HS-5 (cell line): ENCODE measurements at regions not wholly inside any gene's neighbourhood (a gene's known extent, or its start where the extent isn't known, plus 50 kb on each side); places are given as distances from the start of the nearest gene placed in this dataset.
"Not testable (repeated sequence)": the region's sequence is repeated elsewhere in the genome, so short reads cannot be mapped to it uniquely, and the experiment has no call there.

Experiments
- DNase-seq: peaks from one replicate; pipeline ENCODE4 v3.0.0-alpha.2; 2012; ENCODE audit warnings: low read depth

DNA sequence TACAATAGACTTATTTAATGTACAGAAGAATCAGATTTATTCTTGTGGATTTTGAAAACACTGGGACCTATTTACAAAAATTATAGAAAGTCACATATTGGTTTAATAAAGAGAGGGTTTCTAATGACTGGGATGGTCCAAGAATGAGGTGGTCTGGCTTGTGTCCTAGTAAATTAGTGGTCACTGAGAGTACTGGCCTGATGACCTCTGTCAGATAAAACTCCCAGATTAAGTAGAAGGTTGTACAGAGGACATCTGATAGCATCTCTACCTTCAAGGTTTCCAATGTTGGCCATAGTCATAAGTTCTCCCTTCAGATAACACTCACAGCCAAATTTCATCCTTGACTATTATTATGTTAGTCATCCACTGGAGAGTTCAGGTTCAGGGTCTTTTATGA, 692.9 kb downstream of the MTRR start:
- DNase-seq: no peak

DNA sequence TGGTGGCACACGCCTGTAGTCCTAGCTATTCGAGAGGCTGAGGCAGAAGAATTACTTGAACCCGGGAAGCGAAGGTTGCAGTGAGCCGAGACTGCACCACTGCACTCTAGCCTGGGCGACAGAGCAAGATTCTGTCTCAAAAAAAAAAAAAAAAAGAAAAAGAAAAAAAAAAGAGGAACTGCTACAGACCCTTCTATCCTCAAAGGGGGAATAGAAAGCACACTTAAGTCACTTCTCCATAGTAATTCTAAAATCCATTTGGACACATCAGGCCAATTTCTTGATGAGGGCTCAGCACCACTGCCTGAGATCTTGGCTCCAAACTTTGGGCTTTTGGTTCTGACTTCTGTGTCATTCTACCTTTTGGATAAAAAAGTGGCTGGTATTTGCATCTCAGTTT, 694.6 kb downstream of the MTRR start:
- DNase-seq: not testable (repeated sequence)

DNA sequence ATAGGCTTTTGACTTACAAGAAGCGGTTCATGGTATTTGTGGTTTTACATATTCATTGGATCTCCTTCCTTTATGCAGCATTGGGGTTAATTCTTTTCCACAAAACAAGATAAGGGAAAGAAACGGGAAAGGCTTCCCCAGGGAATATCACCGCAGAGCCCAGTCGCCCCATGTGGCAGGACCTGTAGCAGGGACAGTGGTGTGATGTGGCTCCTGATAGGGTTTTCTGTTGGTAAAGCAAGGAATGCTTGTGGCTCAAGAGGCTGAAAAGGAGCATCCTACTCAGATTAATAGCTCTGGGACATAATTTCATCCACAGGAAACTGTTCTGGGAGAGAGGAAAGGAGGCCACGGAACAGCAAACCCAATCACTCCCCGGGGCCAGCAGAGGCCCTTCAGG, 699.9 kb downstream of the MTRR start:
- DNase-seq: no peak

GRCh38 chr5:8570528-8570927, 701.6 kb downstream of the MTRR start:
- no peak for DNase-seq

GRCh38 chr5:8576178-8576577, 707.2 kb downstream of the MTRR start:
- DNase-seq: no peak

- no peak for DNase-seq
These were observed 708.8 kb downstream of the MTRR start for GRCh38 chr5:8577792-8578191.

- DNase-seq: no peak
These were observed 711.4 kb downstream of the MTRR start for GRCh38 chr5:8580298-8580697.

- DNase-seq: no peak
These were observed 712.1 kb downstream of the MTRR start for GRCh38 chr5:8581047-8581446.

DNA sequence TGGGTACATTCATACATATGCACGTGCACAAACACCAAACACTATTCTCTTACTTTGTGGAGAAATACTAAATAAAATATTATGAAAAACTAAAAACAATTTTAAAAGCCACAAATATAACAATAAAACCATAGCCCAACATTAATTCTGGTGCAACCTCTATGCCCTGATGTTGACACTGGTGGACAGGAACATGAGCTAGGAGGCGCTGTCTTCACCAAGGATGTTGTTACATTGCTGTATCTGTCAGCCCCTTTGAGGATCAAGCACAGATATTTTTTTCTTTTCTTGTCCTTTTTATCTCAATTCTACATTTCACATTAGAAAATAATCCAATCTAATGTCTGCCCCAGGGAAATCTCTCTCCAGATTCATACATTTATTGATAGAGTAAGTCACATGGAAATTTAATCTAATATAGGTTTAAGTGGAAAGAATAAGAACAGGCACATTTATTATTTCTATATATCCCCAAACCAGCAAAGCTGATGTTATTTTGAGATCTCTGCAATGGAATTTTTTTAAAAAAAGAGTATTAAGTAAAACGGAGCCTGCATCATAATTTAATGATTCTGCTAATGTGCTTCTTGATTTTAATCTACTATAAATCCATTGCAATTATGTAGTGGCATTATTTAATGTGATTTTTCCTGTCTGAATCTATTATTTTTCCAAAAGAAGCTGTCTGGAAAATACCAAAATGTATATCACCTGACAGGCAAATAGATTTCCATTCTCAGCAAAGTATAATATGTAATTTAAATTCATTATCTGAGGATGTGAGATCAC, 716.5 kb downstream of the MTRR start:
- no peak for DNase-seq

GRCh38 chr5:8590959-8591358, 722.0 kb downstream of the MTRR start:
- no peak for DNase-seq

DNA sequence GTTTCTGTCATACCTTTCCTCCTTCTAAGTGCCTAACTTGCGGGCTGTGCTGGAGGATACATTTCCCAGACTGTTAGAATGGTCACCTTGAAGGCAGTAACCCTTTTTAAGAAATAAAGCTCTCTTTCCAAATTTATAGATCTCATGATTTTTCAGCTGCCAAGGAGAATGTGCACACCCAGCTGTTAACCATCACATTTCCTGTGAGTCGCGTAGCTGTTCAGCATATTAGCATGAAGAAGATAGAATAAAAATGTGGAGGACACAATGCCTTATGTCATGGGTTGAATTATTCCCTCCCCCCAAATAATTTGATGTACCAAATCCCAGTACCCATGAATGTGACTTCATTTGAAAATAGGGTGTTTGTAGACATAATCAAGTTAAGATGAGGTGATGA, 729.4 kb downstream of the MTRR start:
- peak; percentile 15 for DNase-seq

DNA sequence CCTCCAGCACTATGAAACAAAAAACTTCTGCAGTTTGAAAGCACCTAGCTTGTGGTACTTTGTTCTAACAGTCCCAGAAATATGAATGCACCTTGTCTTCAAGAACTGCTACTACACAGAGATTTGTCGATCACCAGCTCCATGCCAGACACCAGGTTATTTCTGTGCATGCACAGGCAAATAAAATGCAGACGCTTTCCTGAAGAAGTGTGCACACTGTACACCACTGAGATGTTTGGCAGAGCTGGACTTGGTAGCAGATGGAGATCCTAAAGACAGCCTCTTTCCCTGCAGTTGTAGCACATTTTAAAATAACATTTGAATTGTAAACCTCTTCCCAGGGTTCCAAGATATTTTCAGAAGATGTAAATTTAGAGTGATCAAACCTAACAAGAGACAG, 730.0 kb downstream of the MTRR start:
- no peak for DNase-seq

DNA sequence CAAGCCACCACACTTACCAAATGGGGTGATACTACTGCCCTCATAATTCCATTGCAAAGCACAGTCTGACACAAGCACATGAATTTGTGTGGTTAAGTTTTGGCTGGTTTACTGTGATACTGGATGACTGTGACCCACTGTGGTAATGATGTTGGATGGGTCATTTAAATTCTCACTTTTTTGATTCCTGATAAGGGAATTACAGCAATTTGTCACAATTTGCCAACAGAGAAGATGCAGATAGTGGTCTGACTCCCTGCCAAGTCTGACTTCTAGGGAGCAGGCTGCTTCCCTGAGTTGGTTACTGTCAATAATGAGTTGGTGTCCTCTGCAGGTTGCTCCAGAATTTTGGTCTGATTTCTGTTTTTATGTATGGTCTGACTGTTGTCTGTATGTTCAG, 731.9 kb downstream of the MTRR start:
- peak; percentile 5 for DNase-seq

DNA sequence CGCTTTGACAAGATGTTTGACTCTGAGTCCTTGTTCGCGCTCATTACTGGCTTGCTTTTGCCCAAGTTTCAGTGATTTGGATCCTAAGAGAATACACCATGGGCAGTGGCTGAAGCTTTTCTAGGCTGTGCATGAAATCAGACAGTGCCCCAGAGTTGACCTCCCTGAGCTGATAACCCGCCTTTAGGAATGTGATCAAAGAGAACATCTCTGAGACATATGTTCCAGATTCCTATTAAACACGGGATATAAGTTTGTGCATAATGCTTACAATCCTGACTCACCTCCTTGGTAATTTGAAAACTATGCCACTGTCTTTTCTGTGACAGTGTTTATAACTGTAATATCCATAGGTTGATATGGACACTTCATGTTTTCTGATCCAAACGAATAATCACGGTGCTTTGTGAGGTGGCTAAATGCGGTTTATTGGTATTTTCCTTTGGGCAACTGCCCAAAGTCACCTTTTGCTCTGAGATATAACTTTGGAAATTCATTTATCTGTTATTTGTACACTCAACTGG, 732.9 kb downstream of the MTRR start:
- DNase-seq: peak; percentile 69

DNA sequence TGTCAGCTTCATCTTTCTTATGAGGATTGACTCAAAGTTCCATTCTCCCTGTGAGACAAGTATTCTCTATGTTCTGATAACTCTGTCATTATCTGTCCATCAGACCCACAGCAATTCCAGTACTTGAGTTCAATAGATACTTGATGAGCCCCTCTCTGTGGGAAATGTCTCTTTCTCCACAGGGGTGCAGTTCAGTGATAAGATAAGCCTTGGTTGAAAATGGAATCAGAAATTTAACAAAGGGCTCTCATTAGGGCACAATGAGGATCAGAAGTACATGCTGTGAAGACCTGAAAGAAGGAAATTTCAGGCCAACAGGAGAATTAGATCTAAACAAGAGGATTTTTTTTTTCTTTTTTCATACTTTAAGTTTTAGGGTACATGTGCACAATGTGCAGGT, 737.3 kb downstream of the MTRR start:
- no peak for DNase-seq

- no peak for DNase-seq
These were observed 742.1 kb downstream of the MTRR start for GRCh38 chr5:8611067-8611466.

GRCh38 chr5:8613078-8613685, 744.2 kb downstream of the MTRR start:
- DNase-seq: no peak

- DNase-seq: no peak
These were observed 746.4 kb downstream of the MTRR start for GRCh38 chr5:8615142-8615858.

DNA sequence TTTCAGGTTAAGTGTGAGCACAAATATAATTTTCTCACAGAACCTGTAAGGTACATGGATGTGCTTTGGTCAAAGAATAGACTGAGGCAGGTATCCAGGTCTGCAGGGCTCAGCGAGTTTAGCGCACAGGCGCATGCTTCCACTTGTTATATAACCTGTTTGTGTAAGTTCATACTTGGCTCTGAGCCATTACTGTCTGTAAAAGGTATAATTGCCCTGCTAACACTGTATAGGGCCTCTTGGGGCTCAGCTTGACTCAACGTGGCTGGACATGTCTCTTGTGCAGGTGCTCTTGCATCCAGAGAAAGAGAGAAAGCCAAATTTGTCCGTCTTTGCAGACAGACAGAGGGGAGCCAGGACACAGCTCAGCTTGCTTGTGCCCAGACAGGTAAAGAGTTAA, 759.6 kb downstream of the MTRR start:
- DNase-seq: no peak

GRCh38 chr5:8633259-8633658, 764.3 kb downstream of the MTRR start:
- no peak for DNase-seq

DNA sequence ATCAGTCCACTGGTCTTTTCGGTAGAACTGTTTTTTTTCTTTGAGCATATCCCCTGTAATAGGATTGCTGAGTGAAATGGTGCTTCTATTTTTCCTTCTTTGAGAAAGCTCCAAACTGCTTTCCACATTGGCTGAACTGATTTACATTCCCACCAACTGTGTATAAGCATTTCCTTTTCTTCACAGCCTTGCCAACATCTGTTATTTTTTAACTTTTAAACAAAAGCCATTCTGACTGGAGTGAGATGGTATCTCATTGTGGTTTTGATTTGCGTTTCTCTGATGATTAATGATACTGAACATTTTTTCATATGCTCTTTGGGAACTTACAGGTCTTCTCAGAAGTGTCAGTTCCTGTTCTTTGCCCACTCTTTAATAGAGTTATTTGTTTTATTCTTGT, 764.7 kb downstream of the MTRR start:
- DNase-seq: peak; percentile 23

DNA sequence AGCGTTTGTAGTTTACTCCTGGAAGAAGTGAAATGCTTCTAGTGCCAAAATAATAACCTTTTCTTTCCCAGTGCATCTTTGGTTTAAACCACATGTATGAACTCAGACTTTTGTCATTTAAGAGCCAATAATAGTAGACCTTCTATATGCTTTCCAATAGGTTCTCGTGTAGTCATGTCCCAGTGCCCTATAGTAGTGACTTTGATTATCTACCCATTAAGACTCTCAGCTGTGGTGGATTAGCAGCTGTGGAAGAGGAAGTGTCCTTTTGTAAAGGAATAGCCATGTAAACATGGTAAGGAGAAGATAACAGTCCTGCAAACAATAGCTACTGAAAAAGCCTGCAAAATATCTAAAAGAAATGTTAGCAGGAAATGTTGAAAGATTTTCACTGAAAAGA, 765.3 kb downstream of the MTRR start:
- DNase-seq: no peak
